GM23248 (cell line): ENCODE measurements at regions not wholly inside any gene's neighbourhood (a gene's known extent, or its start where the extent isn't known, plus 50 kb on each side); places are given as distances from the start of the nearest gene placed in this dataset.

Source experiments
- EZH2 ChIP-seq: fragments of 200-600 bp; sonication (generic); IDR thresholded peaks from 2 replicates; pipeline ENCODE4 v1.6.1; 2018; ENCODE audit warnings: antibody characterized with exemption, mild to moderate bottlenecking; ENCODE audit not compliant: insufficient read depth, poor library complexity, severe bottlenecking
- EZH2phosphoT487 ChIP-seq: fragments of 200-600 bp; sonication (generic); IDR thresholded peaks from 2 replicates; pipeline ENCODE4 v1.6.1; 2018; ENCODE audit warnings: antibody characterized with exemption, moderate library complexity, mild to moderate bottlenecking, low read depth; ENCODE audit not compliant: insufficient read depth

- TF ChIP-seq EZH2 (no peak), EZH2phosphoT487 (no peak)
Measured at GRCh38 chr1:4265836-4266235, 365.8 kb upstream of the C1orf174 start.
